GM12892 (cell line): ENCODE measurements at regions not wholly inside any gene's neighbourhood (a gene's known extent, or its start where the extent isn't known, plus 50 kb on each side); places are given as distances from the start of the nearest gene placed in this dataset.

ENCODE experiments used
- POLR2A ChIP-seq: IDR thresholded peaks from 2 replicates; pipeline ENCODE4 v1.6.1; 2011; ENCODE audit warnings: low read depth, low read length, control low read depth
- POLR2AphosphoS5 ChIP-seq: IDR thresholded peaks from 2 replicates; pipeline ENCODE4 v1.6.1; 2011; ENCODE audit warnings: low read depth, low read length, control low read depth

DNA sequence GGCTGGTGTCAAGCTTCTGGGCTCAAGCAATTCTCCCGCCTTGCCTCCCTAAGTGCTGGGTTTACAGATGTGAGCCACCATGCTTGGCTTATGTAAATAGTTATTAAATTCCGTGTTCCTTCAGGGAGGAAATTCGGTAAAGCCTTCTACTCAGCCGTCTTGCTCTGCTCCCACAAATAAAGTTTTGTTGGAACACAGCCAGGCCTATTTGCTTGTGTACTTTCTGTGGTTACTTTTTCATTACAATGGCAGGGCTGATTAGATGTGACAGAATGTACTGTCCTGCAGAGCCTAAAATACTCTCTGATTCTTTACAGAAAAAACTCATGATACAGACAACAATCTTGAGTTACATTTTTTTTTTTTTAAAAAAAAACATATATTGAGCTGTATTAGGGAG, 68.8 kb upstream of the TACR1 start:
- TF ChIP-seq POLR2A (no peak), POLR2AphosphoS5 (no peak)
